ENCODE measurements at regions not wholly inside any gene's neighbourhood (a gene's known extent, or its start where the extent isn't known, plus 50 kb on each side); places are given as distances from the start of the nearest gene placed in this dataset.

- no peak for TF ChIP-seq ZFX (IDR thresholded peaks at IDR 0.05)
- TF ChIP-seq CTCF (conservative IDR thresholded peaks at IDR 0.05): no peak
These were observed 277.5 kb upstream of the MVB12B start for GRCh38 chr9:126049088-126049487.

GRCh38 chr9:126049896-126050604, 276.6 kb upstream of the MVB12B start:
- no peak for TF ChIP-seq CTCF (conservative IDR thresholded peaks at IDR 0.05)
- no peak for TF ChIP-seq ZFX (IDR thresholded peaks at IDR 0.05)
- no peak overlapping the region for H3K27ac ChIP-seq

More at GRCh38 chr9:126049088-126049487, 277.5 kb upstream of the MVB12B start:
- H3K27ac ChIP-seq: no peak overlapping the region

GRCh38 chr9:126050605-126050990, 276.0 kb upstream of the MVB12B start:
- no peak for TF ChIP-seq CTCF (conservative IDR thresholded peaks at IDR 0.05)
- TF ChIP-seq ZFX (IDR thresholded peaks at IDR 0.05): no peak

DNA sequence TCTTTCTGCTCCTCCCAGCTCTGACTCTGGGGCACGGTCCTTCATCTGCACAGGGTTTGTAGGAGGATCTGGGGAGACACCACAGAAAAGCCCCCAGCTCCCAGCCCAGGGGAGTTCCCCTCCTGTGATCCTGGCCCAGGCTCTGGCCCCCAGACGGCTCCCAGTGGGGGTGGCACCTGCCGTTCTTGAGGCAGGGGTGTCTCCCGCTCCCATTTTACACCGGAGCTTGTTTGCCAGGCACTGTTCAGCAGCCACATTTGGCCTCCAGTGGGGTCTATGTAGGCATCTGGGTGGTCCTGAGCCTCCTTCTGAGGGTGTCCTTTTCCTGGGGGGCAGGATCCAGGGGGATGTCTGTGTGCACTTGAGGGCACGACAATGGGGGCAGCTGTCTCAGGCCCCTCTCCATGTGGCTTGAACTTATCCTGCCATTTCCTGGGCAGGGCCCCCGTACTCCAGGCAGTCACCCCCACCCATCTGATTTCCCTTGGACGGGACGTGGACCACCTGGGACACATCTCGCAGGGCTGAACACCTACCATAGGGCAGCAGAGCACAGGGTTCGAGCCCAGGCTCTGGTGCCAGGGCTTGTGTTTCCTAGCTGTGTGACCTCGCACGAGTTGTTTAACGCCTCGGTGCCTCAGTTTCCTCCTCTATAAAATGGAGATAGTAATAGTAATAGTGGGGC, 275.0 kb upstream of the MVB12B start:
- TF ChIP-seq CTCF (conservative IDR thresholded peaks at IDR 0.05) (no peak), ZFX (IDR thresholded peaks at IDR 0.05) (no peak)
- H3K27ac ChIP-seq: no peak overlapping the region

More at GRCh38 chr9:126050605-126050990, 276.0 kb upstream of the MVB12B start:
- H3K27ac ChIP-seq: no peak overlapping the region

DNA sequence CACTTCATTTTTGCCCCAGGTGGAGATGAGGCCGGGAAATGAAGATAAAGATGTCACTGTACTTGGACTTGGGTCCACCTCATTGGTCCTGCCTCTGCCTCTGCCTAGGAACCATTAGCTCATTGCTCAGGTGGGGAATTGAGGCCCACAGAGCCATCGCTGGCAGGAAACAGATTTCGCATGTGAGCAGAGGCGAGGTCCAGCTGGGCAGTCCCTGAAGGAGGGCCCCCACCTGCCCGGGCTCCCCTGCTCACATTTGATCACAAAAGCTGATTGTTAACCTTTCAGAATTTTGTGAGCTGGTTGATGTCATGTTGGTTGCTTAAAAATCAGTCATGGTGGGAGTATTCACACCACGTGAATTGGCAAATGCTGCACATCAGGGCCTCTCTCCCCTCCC, 273.8 kb upstream of the MVB12B start:
- H3K27ac ChIP-seq: no peak overlapping the region
- no peak for TF ChIP-seq CTCF (conservative IDR thresholded peaks at IDR 0.05)
- TF ChIP-seq ZFX (IDR thresholded peaks at IDR 0.05): no peak

DNA sequence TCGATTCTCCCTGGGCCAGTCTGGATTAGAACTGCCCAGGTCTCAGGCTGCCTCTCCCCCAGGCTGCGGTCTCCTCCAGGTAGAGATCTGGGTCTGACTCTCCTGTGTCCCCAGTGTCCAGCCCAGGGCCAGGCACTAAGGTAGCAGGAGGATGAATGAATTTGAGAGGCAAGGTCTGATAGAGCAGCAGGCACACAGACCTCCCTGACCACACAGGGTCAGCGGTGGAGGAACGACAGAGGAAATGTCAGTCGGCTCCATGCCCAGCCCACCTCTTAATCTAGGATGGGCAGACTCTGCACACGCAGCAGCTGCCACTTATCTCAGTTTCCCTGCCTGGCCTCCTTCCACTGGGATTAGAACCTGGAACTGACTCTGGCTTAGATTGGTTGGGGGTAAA, 272.7 kb upstream of the MVB12B start:
- no peak for TF ChIP-seq CTCF (conservative IDR thresholded peaks at IDR 0.05)
- TF ChIP-seq ZFX (IDR thresholded peaks at IDR 0.05): no peak
- no peak overlapping the region for H3K27ac ChIP-seq

- TF ChIP-seq ZFX (IDR thresholded peaks at IDR 0.05) (no peak), CTCF (conservative IDR thresholded peaks at IDR 0.05) (no peak)
- no peak overlapping the region for H3K27ac ChIP-seq
These were observed 271.1 kb upstream of the MVB12B start for GRCh38 chr9:126055381-126055985.

All from C4-2B (cell line).